Breast epithelium (tissue), 4 donors: ENCODE measurements at regions not wholly inside any gene's neighbourhood (a gene's known extent, or its start where the extent isn't known, plus 50 kb on each side); places are given as distances from the start of the nearest gene placed in this dataset.
"Not testable (repeated sequence)": the region's sequence is repeated elsewhere in the genome, so short reads cannot be mapped to it uniquely, and the experiment has no call there.

ENCODE experiments used
- DNase-seq, 2 donors: peaks; one replicate each; pipeline ENCODE4 v3.0.0-alpha.2; 2019; ENCODE audit warnings: low spot score in 2 of 2
- H3K27ac ChIP-seq, 2 donors: fragments of 200-600 bp; sonication (generic) in 1 of 2; one replicate each; pipeline ENCODE4 v1.5.1; 2016 to 2019; ENCODE audit warnings: mild to moderate bottlenecking in 1 of 2
- H3K27me3 ChIP-seq, 2 donors: fragments of 200-600 bp; sonication (generic) in 1 of 2; one replicate each; pipeline versions ENCODE4 v1.5.1 to v1.6.0; 2017 to 2019; ENCODE audit warnings: control low read depth in 1 of 2, mild to moderate bottlenecking in 1 of 2
- H3K36me3 ChIP-seq: fragments of 200-600 bp; one replicate; pipeline ENCODE4 v1.5.1; 2019
- H3K4me1 ChIP-seq, 2 donors: fragments of 200-600 bp; sonication (generic); one replicate each; pipeline ENCODE4 v1.5.1; 2016 to 2019; ENCODE audit warnings: control low read depth in 1 of 2
- H3K4me3 ChIP-seq, 3 donors: fragments of 200-600 bp; sonication (generic); 1 replicate in 2 of 3; 2 replicates in 1 of 3; pipeline ENCODE4 v1.5.1; 2016 to 2019; ENCODE audit warnings: mild to moderate bottlenecking in 3 of 3, moderate library complexity in 2 of 3
- H3K9me3 ChIP-seq, 2 donors: fragments of 200-600 bp; sonication (generic) in 1 of 2; one replicate each; pipeline ENCODE4 v1.5.1; 2016 to 2019; ENCODE audit warnings: control low read depth in 1 of 2
- POLR2A ChIP-seq: fragments of 450-650 bp; IDR thresholded peaks from one replicate; pipeline ENCODE4 v1.6.1; 2016; ENCODE audit warnings: antibody characterized with exemption, mild to moderate bottlenecking, moderate library complexity
- POLR2AphosphoS5 ChIP-seq, 3 donors: sonication (generic); formaldehyde crosslinking; IDR thresholded peaks; one replicate each; pipeline ENCODE4 v1.6.1; 2017; ENCODE audit warnings: antibody characterized with exemption in 3 of 3
- intact Hi-C: fragments of 100-400 bp; cut with DNase I; formaldehyde crosslinking; loops from one replicate; pipeline ENCODE4 v1.15.1; 2023; ENCODE audit warnings: low total_unique reads
- TF ChIP-seq, protein P1 (sequence below), 3 donors: fragments of 450-650 bp; IDR thresholded peaks; one replicate each; pipeline ENCODE4 v1.5.1; 2016 to 2017; ENCODE audit warnings: antibody characterized with exemption in 3 of 3, mild to moderate bottlenecking in 3 of 3, moderate library complexity in 3 of 3

DNA sequence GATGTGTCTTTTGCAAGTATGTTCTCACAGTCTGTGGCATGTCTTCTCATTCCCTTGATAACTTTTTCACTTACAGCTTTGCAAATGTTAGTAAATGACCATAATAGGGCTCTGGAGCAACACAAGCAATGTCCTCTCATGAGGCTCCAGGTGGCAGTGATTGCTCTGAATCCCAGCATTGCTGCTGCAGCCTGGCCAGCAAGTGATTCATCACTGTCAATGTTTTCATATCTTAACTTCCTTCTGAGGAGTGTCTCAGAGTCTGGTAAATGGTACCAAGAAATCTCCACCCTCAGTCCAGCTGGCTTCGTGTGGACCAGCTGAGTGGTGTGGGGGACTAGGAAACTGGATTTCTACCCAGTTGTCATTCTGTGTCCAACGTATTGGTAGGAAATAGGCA is 139.6 kb downstream of the MYLK4 start:
- no peaks in the 10 kb centered on the region for H3K36me3 ChIP-seq
- no peak overlapping the region for H3K4me3 ChIP-seq
- H3K9me3 ChIP-seq: peaks cover 0 to 4% of the 10 kb centered on the region in 2 donors
- TF ChIP-seq POLR2A: no peak
- TF ChIP-seq POLR2AphosphoS5 (IDR thresholded peaks at IDR 0.05): no peak
- intact Hi-C loops: no loop called here
- no peak overlapping the region for H3K27ac ChIP-seq
- DNase-seq: no peak
- no peaks in the 10 kb centered on the region for H3K4me1 ChIP-seq
- no peaks in the 10 kb centered on the region for H3K27me3 ChIP-seq

- Histone ChIP-seq H3K4me1 (no peaks in the 10 kb centered on the region), H3K36me3 (no peaks in the 10 kb centered on the region), H3K27ac (no peak overlapping the region), H3K9me3 (no peaks in the 10 kb centered on the region), H3K4me3 (no peak overlapping the region), H3K27me3 (no peaks in the 10 kb centered on the region)
- TF ChIP-seq POLR2AphosphoS5 (IDR thresholded peaks at IDR 0.05): no peak
- TF ChIP-seq POLR2A: no peak
- TF ChIP-seq, protein P1, sequence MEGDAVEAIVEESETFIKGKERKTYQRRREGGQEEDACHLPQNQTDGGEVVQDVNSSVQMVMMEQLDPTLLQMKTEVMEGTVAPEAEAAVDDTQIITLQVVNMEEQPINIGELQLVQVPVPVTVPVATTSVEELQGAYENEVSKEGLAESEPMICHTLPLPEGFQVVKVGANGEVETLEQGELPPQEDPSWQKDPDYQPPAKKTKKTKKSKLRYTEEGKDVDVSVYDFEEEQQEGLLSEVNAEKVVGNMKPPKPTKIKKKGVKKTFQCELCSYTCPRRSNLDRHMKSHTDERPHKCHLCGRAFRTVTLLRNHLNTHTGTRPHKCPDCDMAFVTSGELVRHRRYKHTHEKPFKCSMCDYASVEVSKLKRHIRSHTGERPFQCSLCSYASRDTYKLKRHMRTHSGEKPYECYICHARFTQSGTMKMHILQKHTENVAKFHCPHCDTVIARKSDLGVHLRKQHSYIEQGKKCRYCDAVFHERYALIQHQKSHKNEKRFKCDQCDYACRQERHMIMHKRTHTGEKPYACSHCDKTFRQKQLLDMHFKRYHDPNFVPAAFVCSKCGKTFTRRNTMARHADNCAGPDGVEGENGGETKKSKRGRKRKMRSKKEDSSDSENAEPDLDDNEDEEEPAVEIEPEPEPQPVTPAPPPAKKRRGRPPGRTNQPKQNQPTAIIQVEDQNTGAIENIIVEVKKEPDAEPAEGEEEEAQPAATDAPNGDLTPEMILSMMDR (IDR thresholded peaks at IDR 0.05): no peak
- DNase-seq: no peak
- intact Hi-C loops: no loop called here
These were observed 142.2 kb downstream of the MYLK4 start for GRCh38 chr6:2608503-2608902.

DNA sequence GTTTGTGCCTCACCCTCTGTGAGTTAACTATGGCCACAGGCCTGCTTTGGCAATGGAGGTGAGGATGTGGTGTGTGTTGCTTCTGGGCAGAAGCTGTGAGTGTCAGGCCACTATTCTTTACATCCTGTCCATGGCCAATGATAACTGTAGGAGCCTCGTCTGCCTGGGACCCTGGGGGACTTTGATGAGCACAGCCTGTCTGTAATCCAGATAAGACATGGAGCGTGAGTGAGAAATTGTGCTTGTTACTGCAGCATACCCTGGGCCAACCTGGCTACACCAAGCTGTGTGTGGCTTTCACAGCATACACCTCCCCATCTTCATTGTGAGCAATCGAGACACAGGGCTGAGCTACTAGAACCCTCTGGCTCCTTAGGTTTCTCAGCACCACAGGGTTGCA is 150.4 kb downstream of the MYLK4 start:
- Histone ChIP-seq H3K4me1 (no peaks in the 10 kb centered on the region), H3K9me3 (no peaks in the 10 kb centered on the region), H3K4me3 (no peak overlapping the region), H3K36me3 (no peaks in the 10 kb centered on the region), H3K27ac (no peak overlapping the region), H3K27me3 (no peaks in the 10 kb centered on the region)
- TF ChIP-seq, protein P1 (IDR thresholded peaks at IDR 0.05): no peak
- TF ChIP-seq POLR2A (no peak), POLR2AphosphoS5 (IDR thresholded peaks at IDR 0.05) (no peak)
- DNase-seq: no peak
- intact Hi-C loops: no loop called here

DNA sequence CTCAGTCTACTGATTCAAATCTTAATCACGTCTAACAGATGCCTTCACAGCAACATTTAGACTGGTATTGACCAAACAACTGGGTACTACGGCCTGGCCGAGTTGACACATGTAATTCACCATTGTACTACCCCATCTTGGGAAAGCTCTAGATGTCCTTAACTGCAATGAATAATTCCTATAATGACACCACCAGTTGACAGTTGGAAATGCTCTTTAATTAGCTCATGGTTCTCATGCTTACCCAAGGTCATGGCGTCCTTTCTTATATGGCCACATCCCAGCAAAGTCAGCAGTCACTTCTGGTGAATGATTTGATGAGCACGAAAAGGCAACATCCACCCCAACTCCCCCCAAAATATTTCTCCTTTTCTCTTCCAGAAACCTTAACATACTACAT is 150.9 kb downstream of the MYLK4 start:
- DNase-seq: no peak

DNA sequence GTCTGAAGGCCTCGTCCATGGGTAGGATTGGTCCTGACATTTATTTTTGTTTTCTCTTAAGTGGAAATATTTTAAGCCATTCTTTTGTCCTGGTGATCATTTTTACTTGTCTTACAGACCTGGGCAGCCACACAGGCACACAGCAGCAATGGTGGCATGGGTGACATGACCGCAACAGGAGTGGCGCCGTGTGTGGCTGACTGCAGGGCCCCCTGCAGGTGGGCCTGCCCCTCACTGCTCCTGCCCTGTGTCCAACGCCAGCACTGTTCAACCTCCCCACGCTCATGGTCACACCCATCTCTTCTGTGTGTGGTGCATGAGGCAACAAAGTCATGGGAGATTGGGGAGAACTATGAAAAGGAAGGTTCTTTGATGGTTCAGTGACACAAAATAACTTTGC is 151.9 kb downstream of the MYLK4 start:
- Histone ChIP-seq H3K9me3 (no peaks in the 10 kb centered on the region), H3K27me3 (no peaks in the 10 kb centered on the region), H3K4me3 (no peak overlapping the region), H3K27ac (no peak overlapping the region), H3K4me1 (no peaks in the 10 kb centered on the region), H3K36me3 (no peaks in the 10 kb centered on the region)
- TF ChIP-seq, protein P1 (IDR thresholded peaks at IDR 0.05): no peak
- TF ChIP-seq POLR2A (no peak), POLR2AphosphoS5 (IDR thresholded peaks at IDR 0.05) (no peak)
- intact Hi-C loops: loop anchor here (5.0 kb wide), 1 partner anchor 1937 kb away; no protein-coding TSS in a partner anchor
- no peak for DNase-seq

More for the DNA sequence above, 150.9 kb downstream of the MYLK4 start:
- Histone ChIP-seq H3K27me3 (no peaks in the 10 kb centered on the region), H3K4me1 (no peaks in the 10 kb centered on the region), H3K27ac (no peak overlapping the region), H3K36me3 (no peaks in the 10 kb centered on the region), H3K9me3 (no peaks in the 10 kb centered on the region), H3K4me3 (no peak overlapping the region)
- TF ChIP-seq POLR2AphosphoS5 (IDR thresholded peaks at IDR 0.05) (no peak), POLR2A (no peak)
- TF ChIP-seq, protein P1 (IDR thresholded peaks at IDR 0.05): no peak
- intact Hi-C loops: loop anchor here (5.0 kb wide), 1 partner anchor 1938 kb away; no protein-coding TSS in a partner anchor

DNA sequence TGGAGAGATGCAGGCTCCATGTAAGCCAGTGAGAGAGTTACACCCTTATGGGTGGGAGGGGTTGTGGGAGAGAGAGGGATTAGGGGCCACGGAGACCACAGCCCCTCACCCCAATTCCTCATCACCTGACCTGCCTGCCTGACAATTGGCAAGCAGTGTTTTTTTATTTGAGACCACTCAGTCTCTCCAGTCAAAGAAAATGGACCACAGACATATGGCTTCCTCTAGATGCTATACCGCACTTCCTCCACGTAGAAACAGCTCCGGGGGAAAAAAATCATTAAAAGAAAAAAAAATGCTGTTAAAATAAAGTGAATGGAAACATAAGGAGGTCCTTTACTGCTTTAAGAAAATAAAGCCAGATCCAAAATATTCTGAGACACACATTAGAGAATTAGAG is 152.7 kb downstream of the MYLK4 start:
- Histone ChIP-seq H3K27me3 (no peaks in the 10 kb centered on the region), H3K36me3 (no peaks in the 10 kb centered on the region), H3K4me1 (no peaks in the 10 kb centered on the region), H3K4me3 (no peak overlapping the region), H3K27ac (no peak overlapping the region), H3K9me3 (no peaks in the 10 kb centered on the region)
- intact Hi-C loops: loop anchor here (5.0 kb wide), 1 partner anchor 1936 kb away; no protein-coding TSS in a partner anchor
- DNase-seq: no peak
- no peak for TF ChIP-seq POLR2AphosphoS5 (IDR thresholded peaks at IDR 0.05)
- TF ChIP-seq, protein P1 (IDR thresholded peaks at IDR 0.05): no peak
- no peak for TF ChIP-seq POLR2A

DNA sequence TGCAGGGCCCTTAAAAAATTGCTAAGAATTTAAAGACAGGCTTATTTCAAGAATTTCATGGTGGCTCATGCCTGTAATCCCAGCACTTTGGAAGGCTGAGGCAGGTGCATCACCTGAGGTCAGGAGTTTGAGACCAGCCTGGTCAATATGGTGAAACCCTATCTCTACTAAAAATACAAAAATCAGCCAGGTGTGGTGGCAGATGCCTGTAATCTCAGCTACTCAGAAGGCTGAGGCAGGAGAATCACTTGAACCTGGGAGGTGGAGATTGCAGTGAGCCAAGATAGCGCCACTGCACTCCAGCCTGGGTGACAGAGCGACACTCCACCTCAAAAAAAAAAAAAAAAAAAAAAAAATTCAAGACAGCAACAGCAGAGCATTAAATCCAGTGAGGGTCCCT is 153.3 kb downstream of the MYLK4 start:
- intact Hi-C loops: loop anchor here (5.0 kb wide), 1 partner anchor 1935 kb away; no protein-coding TSS in a partner anchor
- H3K36me3 ChIP-seq, H3K4me1 ChIP-seq, H3K4me3 ChIP-seq, H3K9me3 ChIP-seq, H3K27ac ChIP-seq, H3K27me3 ChIP-seq, DNase-seq: not testable (repeated sequence)
